GM10266 (cell line): ENCODE measurements at regions not wholly inside any gene's neighbourhood (a gene's known extent, or its start where the extent isn't known, plus 50 kb on each side); places are given as distances from the start of the nearest gene placed in this dataset.
A peak's percentile ranks its signal among the peaks of the same experiment; 100 is the strongest.

Source experiments
- DNase-seq: peaks from one replicate; pipeline ENCODE4 v3.0.0; 2012; ENCODE audit errors: extremely low spot score
- CTCF ChIP-seq: IDR thresholded peaks from 2 replicates; pipeline ENCODE4 v1.5.1; 2012; ENCODE audit warnings: mild to moderate bottlenecking, low read depth; ENCODE audit not compliant: control insufficient read depth, insufficient read depth; ENCODE audit errors: missing control alignments

GRCh38 chr2:119053700-119054436 lies 104.7 kb downstream of the C1QL2 start:
- DNase-seq: no peak
- no peak for TF ChIP-seq CTCF

GRCh38 chr2:119051263-119051662 lies 107.3 kb downstream of the C1QL2 start:
- no peak for TF ChIP-seq CTCF
- no peak for DNase-seq

GRCh38 chr2:119049968-119050704 lies 108.1 kb downstream of the MARCO start:
- no peak for DNase-seq
- TF ChIP-seq CTCF: peak; percentile 25
